HCEC 1CT (cell line): ENCODE measurements at regions not wholly inside any gene's neighbourhood (a gene's known extent, or its start where the extent isn't known, plus 50 kb on each side); places are given as distances from the start of the nearest gene placed in this dataset.
A peak's percentile ranks its signal among the peaks of the same experiment; 100 is the strongest.
"Not testable (repeated sequence)": the region's sequence is repeated elsewhere in the genome, so short reads cannot be mapped to it uniquely, and the experiment has no call there.

Source experiments
- DNase-seq: peaks from one replicate; pipeline ENCODE4 v3.0.0-alpha.2; 2017

- DNase-seq = no peak
These were observed 152.8 kb downstream of the FSIP2 start for GRCh38 chr2:185891403-185891802.

DNA sequence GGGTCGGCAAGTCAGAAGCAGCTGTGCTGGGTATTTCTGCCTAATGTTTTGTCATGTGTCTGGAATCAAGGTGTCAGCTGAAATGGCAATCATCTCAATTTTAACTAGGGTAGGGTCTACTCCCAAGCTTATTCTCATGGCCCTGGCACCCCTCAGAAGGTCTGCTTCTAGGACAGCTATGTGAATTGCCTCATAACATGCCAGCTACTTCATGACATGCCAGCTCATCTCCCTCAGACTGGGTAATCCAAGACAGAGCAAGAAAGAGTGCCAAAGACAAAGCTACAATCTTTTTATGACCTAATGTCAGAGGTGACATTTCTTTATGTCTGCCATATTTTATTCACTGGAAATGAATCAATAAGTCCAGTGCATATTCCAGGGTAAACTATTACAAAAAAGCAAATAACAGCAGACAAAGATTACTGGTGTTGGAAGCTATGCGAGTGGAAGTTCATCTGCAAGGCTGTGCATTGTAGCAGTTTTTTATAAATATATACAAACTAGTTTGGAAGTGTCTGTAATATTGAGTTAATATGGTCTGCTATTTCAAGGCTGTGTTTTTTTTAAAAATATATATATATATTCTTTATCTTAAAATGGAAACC is 153.3 kb downstream of the FSIP2 start:
- DNase-seq = no peak

GRCh38 chr2:185892484-185892883 is 153.9 kb downstream of the FSIP2 start:
- no peak for DNase-seq

GRCh38 chr2:185894223-185894622 is 155.6 kb downstream of the FSIP2 start:
- DNase-seq = no peak

GRCh38 chr2:185895828-185896693 is 157.5 kb downstream of the FSIP2 start:
- no peak for DNase-seq

- no peak for DNase-seq
These were observed 160.8 kb downstream of the FSIP2 start for GRCh38 chr2:185899366-185899765.

GRCh38 chr2:185919155-185919554 is 180.6 kb downstream of the FSIP2 start:
- DNase-seq = peak; percentile 63

DNA sequence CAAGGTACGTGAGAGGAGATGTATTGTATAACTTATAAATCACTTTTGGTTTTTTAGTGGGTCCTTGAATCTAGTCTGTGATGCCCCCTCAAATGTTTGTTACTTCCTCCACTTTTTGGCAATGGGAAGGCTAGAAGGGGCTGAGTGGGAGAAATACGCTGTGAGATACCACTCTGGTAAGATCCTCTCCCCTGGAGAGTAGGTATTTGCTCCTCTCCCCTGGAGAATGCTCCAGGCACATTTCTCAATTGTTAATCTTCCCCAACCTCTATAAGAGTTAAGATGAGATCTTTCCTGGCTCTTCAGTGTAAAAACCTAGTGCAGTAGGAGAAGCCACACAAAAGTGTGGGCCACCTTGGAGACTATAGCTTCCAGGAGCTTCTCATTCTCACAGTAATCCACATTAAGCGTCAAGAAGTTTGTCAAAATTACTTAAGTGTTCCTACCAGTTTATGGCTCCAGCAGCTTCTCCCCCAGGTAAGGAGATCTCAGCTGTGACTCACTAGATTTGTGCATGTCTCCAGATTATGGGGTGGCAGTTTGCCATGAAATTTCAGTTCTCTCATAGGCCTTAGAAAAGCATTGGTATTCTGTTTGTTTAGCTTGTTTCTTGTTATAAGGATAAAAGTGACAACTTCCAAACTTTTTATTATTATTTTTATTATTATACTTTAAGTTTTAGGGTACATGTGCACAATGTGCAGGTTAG is 182.6 kb downstream of the FSIP2 start:
- DNase-seq = no peak

DNA sequence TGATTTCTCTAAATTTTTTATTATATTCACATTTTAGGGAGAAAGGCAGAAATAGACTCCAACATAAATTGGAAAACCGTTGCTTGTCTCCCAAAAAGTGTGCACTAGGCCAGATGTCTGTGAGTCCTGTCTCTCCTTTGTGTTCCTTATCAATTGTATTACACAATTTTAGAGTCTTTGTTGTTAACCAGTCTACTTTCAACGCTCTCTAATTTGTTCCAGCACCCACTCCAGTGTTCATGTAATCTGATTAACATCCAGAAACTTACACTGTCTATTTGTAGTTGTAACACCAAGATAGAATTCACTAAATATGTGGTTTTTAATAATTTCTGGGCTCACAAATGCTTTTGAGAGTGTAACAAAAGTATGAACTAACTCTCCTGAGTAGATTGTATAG is 195.6 kb downstream of the FSIP2 start:
- DNase-seq = no peak

DNA sequence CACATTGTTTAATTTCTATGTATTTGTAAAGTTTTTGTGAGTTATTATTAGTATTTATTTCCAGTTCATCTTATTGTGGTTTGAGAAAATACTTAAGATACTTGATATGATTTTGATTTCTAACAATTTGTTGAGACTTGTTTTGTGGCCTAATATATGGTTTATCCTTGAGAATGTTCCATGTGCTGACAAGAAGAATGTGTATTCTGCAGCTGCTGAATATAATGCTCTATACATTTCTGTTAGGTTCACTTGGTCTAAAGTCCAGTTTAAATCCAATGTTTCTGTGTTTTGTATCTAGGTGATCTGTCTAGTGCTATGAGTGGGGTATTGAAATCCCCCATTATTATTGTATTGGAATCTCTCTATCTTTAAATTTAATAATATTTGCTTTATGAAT is 201.3 kb downstream of the FSIP2 start:
- DNase-seq = no peak

- no peak for DNase-seq
These were observed 204.3 kb downstream of the FSIP2 start for GRCh38 chr2:185942855-185943254.

DNA sequence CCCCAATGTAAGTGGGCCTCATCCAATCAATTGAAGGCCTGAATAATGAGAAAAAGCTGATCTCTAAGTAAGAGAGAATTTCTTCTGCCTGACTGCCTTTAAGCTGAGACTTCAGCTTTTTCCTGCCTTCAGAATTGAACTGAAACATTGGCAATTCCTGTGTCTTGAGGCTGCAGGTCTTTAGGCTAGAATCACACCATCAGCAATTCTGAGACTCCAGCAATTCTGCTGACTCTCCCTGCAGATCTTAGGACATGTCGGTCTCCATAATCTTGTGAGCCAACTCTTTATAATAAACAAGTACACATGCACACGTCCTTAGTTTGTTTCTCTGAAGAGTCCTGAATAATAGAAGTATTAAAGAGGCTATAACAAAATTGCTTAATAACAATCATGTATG is 209.1 kb downstream of the FSIP2 start:
- no peak for DNase-seq

- peak; percentile 12 for DNase-seq
These were observed 213.5 kb downstream of the FSIP2 start for GRCh38 chr2:185952100-185952499.

GRCh38 chr2:185954389-185954788 is 215.8 kb downstream of the FSIP2 start:
- no peak for DNase-seq

DNA sequence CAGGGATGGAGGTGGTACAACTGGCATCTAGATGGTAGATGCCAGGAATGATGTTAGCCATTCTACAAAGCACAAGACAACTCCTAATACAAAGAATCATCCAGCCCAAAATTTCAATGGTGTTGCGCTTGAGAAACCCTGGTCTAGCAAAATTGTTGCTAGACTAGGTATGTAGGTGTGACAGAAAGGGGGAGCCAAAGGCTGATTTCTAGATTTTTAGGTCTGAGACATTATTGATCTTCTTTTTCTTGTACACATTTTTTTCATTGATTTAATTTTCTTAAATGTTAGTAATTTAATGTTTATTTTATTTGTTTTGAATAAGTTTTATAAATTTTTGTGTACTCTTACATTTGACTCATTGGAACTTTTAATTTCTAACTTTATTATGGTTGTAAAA is 216.4 kb downstream of the FSIP2 start:
- no peak for DNase-seq

- no peak for DNase-seq
These were observed 228.7 kb downstream of the FSIP2 start for GRCh38 chr2:185967335-185967734.

DNA sequence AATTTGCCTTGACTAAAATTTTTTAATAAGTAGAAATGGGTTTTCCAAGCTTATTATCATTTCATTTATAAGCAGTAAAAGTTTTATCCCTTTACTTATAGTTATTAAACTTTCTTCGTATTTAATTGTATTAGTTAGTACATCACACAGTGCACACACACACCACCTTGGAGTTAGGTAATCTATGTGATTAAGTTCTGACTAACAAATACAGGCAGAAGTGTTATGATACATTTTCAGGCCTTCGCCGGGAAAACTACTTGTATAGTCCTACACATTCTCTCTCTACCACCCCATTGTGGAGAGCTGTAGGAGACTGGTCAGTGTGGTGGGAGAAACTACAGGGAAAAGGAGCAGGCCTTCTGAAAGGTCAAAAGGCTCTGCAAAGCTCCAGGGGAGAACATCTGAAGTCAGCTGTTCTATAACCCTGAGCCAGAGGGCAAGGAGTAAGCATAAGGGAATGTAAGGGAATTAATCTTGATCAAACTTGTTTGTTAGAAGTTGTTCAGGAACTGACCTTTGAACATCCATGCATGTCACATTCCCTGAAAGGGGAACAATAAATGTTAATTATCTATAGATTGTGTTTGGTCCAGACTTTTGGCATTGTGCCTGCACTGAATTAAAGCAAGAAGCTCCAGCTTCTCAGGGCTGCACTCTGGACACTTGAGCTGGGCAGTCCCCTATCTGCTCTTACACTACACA is 231.7 kb downstream of the FSIP2 start:
- DNase-seq = peak; percentile 70

GRCh38 chr2:185978634-185979407 is 240.2 kb downstream of the FSIP2 start:
- DNase-seq = peak; percentile 93

GRCh38 chr2:185979546-185980071 is 241.0 kb downstream of the FSIP2 start:
- DNase-seq = peak; percentile 72

- no peak for DNase-seq
These were observed 242.3 kb downstream of the FSIP2 start for GRCh38 chr2:185980944-185981343.

DNA sequence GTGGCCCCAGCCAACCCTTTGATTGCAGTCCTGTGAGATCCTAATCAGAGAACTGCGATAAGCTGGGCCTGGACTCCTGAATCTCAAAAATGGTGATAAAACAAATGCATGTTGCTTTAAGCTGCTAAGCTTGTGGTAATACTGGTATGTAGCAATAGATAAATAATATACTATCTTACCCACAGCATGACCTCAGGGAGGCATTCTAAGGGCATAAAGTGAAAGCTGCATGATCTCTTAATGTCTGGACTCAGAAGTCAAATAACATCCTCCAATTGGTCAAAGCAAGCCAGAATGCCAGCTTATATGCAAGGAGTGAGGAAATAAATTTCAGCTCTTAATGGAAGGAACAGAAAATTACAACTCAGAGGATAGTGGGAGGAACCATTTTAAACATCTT is 246.1 kb downstream of the FSIP2 start:
- peak; percentile 39 for DNase-seq

DNA sequence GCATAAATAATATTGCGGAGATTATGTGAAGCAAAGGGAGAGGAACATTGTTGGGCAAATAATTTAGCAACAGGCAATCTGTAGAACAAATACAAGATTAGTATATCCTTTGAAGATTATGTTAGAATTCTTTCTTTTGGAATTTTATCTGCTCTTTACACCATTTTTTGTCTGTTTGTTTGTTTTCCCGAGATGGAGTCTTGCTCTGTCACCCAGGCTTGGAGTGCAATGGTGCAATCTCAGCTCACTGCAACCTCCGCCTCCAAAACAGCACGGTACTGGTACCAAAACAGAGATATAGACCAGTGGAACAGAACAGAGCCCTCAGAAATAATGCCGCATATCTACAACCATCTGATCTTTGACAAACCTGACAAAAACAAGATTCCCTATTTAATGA is 250.3 kb downstream of the FSIP2 start:
- not testable (repeated sequence) for DNase-seq
